Transverse colon (tissue), 4 donors: ENCODE measurements at regions not wholly inside any gene's neighbourhood (a gene's known extent, or its start where the extent isn't known, plus 50 kb on each side); places are given as distances from the start of the nearest gene placed in this dataset.

Experiments
- CTCF ChIP-seq, 5 experiments: fragments of 200-600 bp in 3 of 5; fragments of 450-650 bp in 2 of 5; sonication (generic) in 3 of 5; IDR thresholded peaks; 1 replicate in 2 of 5; 2 replicates in 3 of 5; pipeline ENCODE4 v1.5.1; 2016 to 2017; ENCODE audit warnings: antibody characterized with exemption in 5 of 5, inconsistent platforms in 3 of 5, mild to moderate bottlenecking in 2 of 5, moderate library complexity in 1 of 5
- EP300 ChIP-seq: sonication (generic); formaldehyde crosslinking; IDR thresholded peaks from one replicate; pipeline ENCODE4 v1.6.1; 2017; ENCODE audit warnings: antibody characterized with exemption, low read depth
- POLR2A ChIP-seq: fragments of 450-650 bp; IDR thresholded peaks from one replicate; pipeline ENCODE4 v1.6.1; 2016; ENCODE audit warnings: antibody characterized with exemption, mild to moderate bottlenecking, moderate library complexity
- POLR2AphosphoS5 ChIP-seq, 3 donors: sonication (generic); formaldehyde crosslinking; IDR thresholded peaks; one replicate each; pipeline ENCODE4 v1.6.1; 2016; ENCODE audit warnings: antibody characterized with exemption in 3 of 3

DNA sequence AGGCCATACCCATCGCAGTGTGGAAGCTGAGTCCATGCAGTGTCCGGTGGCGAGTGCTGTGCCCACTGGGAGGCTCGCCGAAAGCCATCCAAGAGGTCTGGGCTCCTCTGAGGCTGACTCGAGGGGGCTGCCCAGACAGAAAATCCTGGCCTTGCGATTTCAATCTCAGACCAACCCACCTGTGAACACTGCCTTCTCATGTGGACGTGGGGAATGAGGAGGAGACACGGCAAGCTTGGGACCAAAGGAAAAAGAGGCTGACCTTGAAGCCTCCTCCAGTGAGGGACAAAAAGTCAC, 157.2 kb upstream of the AFDN start:
- TF ChIP-seq POLR2AphosphoS5 (IDR thresholded peaks at IDR 0.05) (no peak), EP300 (no peak), POLR2A (no peak), CTCF (IDR thresholded peaks at IDR 0.05) (no peak)
